HEK293T (cell line): ENCODE measurements at regions not wholly inside any gene's neighbourhood (a gene's known extent, or its start where the extent isn't known, plus 50 kb on each side); places are given as distances from the start of the nearest gene placed in this dataset.

ENCODE experiments used
- CTCF ChIA-PET: fragments of 350-600 bp; formaldehyde crosslinking; extraction: SDS; loops from one replicate; lab custom pipeline; 2021; ENCODE audit warnings: antibody characterized with exemption, inconsistent platforms; lab: Yijun Ruan, JAX
- POLR2A ChIA-PET: fragments of 350-600 bp; formaldehyde crosslinking; extraction: SDS; loops from one replicate; lab custom pipeline; 2020; ENCODE audit warnings: antibody characterized with exemption, inconsistent platforms; lab: Yijun Ruan, JAX
- DNase-seq: peaks from one replicate; pipeline ENCODE4 v3.0.0; 2012; ENCODE audit warnings: mixed read lengths; ENCODE audit errors: extremely low spot score
- ARNT ChIP-seq: fragments of 450-650 bp; IDR thresholded peaks from 2 replicates; pipeline ENCODE4 v1.6.1; 2017; ENCODE audit warnings: mild to moderate bottlenecking
- BHLHE40 ChIP-seq: fragments of 450-650 bp; IDR thresholded peaks from 2 replicates; pipeline ENCODE4 v1.6.1; 2016; ENCODE audit warnings: mild to moderate bottlenecking, moderate library complexity, borderline replicate concordance
- CTBP1 ChIP-seq: fragments of 450-650 bp; IDR thresholded peaks from 2 replicates; pipeline ENCODE4 v1.6.1; 2016; ENCODE audit warnings: borderline replicate concordance
- ELF4 ChIP-seq: fragments of 450-650 bp; IDR thresholded peaks from 2 replicates; pipeline ENCODE4 v1.6.1; 2017; ENCODE audit warnings: antibody characterized with exemption
- FOXA1 ChIP-seq: fragments of 450-650 bp; IDR thresholded peaks from 2 replicates; pipeline ENCODE4 v1.6.1; 2016; ENCODE audit warnings: mild to moderate bottlenecking
- FOXK2 ChIP-seq: fragments of 450-650 bp; IDR thresholded peaks from 2 replicates; pipeline ENCODE4 v1.6.1; 2016; ENCODE audit warnings: mild to moderate bottlenecking
- FOXM1 ChIP-seq: fragments of 450-650 bp; IDR thresholded peaks from 2 replicates; pipeline ENCODE4 v1.6.1; 2017; ENCODE audit warnings: mild to moderate bottlenecking, borderline replicate concordance
- HDGF ChIP-seq: fragments of 450-650 bp; IDR thresholded peaks from 2 replicates; pipeline ENCODE4 v1.6.1; 2017; ENCODE audit warnings: antibody characterized with exemption, borderline replicate concordance
- L3MBTL2 ChIP-seq: fragments of 450-650 bp; conservative IDR thresholded peaks from 2 replicates; pipeline ENCODE4 v1.6.1; 2016; ENCODE audit warnings: mild to moderate bottlenecking
- LEF1 ChIP-seq: fragments of 450-650 bp; IDR thresholded peaks from 2 replicates; pipeline ENCODE4 v1.6.1; 2017; ENCODE audit warnings: mild to moderate bottlenecking, borderline replicate concordance
- NFRKB ChIP-seq: fragments of 450-650 bp; IDR thresholded peaks from 2 replicates; pipeline ENCODE4 v1.6.1; 2016; ENCODE audit warnings: mild to moderate bottlenecking, moderate library complexity
- PKNOX1 ChIP-seq: fragments of 450-650 bp; IDR thresholded peaks from 2 replicates; pipeline ENCODE4 v1.6.1; 2016
- SP1 ChIP-seq: fragments of 450-650 bp; IDR thresholded peaks from 2 replicates; pipeline ENCODE4 v1.6.1; 2017
- SUZ12 ChIP-seq: fragments of 450-650 bp; IDR thresholded peaks from 2 replicates; pipeline ENCODE4 v1.6.1; 2016; ENCODE audit warnings: mild to moderate bottlenecking
- TARDBP ChIP-seq: fragments of 450-650 bp; IDR thresholded peaks from 2 replicates; pipeline ENCODE4 v1.6.1; 2016
- ZNF384 ChIP-seq: fragments of 450-650 bp; IDR thresholded peaks from 2 replicates; pipeline ENCODE4 v1.6.1; 2016

DNA sequence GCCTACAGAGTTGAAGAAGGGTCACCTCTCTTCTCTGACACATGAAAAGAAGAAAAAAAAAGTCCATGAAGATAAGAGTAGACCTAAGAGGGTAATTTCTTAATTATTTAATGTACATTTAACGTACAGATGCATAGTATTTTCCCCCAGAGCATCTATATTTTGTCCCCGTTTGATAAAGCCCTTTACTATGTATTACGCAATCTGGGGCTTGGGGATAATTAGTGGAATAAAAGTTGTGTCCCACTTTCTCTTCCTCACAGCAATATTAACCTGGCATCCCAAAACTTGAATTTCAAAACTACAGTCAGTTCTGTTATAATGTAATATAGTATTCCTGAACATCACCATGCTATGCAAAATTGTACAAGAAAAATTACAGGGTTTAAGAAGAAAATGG lies 254.1 kb downstream of the SUCLG1 start:
- DNase-seq: no peak
- CTCF ChIA-PET: no interaction called here
- TF ChIP-seq LEF1: no peak
- TF ChIP-seq ELF4: no peak
- TF ChIP-seq FOXM1: no peak
- POLR2A ChIA-PET: no interaction called here

- CTCF ChIA-PET: no interaction called here
- no peak for TF ChIP-seq LEF1
- TF ChIP-seq L3MBTL2: no peak
- TF ChIP-seq NFRKB: no peak
- TF ChIP-seq CTBP1: no peak
Observed at GRCh38 chr2:84202166-84202565, 256.9 kb downstream of the SUCLG1 start.

DNA sequence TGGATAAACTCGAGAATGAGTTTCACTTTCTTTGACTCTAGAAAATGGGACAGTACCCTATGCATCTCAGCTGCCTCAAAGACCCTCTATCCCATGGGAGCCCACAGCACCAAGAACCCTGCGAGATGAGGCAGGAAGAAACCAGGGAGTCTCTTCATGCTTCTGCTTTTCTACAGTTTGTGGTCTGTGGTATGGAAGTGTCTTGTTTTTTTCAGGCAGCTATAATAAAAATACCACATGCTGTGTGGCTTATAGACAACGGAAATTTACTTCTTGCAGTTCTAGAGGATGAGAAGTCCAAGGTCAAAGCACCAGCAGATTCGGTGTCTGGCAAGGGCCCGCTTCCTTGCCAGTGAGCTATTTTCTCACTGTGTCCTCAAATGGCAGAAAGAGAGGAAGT lies 257.9 kb downstream of the SUCLG1 start:
- DNase-seq: no peak
- TF ChIP-seq HDGF (no peak), TARDBP (no peak), ELF4 (no peak), ARNT (no peak), PKNOX1 (no peak), FOXK2 (no peak), FOXA1 (no peak)
- POLR2A ChIA-PET: no interaction called here
- CTCF ChIA-PET: no interaction called here

More at GRCh38 chr2:84202166-84202565, 256.9 kb downstream of the SUCLG1 start:
- POLR2A ChIA-PET: no interaction called here
- DNase-seq: no peak

DNA sequence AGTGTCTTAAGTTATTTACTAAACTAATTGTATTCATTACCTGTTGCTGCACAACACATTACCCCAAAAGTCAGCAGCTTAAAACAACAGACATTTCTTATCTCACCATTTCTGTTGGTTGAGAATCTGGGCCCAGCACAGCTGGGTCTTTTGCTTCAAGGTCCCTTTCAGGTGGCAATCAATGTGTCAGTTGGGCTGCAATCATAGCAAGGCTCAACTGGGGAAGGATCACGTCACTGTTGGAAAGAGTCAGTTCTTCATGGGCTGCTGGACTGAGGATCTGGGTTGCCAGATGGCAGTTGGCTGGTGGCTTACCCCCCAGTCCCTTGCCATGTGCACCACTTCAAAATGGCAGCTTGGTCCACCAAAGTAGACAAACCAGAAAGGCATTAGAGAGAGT lies 261.2 kb downstream of the SUCLG1 start:
- TF ChIP-seq CTBP1 (no peak), LEF1 (no peak), NFRKB (no peak), ELF4 (no peak), FOXK2 (no peak), FOXM1 (no peak)
- CTCF ChIA-PET: no interaction called here
- POLR2A ChIA-PET: no interaction called here
- no peak for DNase-seq

GRCh38 chr2:84194949-84195644 lies 264.0 kb downstream of the SUCLG1 start:
- ChIA-PET CTCF (no interaction called here), POLR2A (no interaction called here)
- TF ChIP-seq FOXM1 (no peak), L3MBTL2 (no peak), BHLHE40 (no peak), FOXA1 (no peak), LEF1 (no peak), SUZ12 (no peak), HDGF (no peak), SP1 (no peak)
- DNase-seq: no peak

GRCh38 chr2:84194181-84194580 lies 264.9 kb downstream of the SUCLG1 start:
- ChIA-PET POLR2A (no interaction called here), CTCF (no interaction called here)
- no peak for TF ChIP-seq LEF1
- TF ChIP-seq ZNF384: no peak
- TF ChIP-seq NFRKB: no peak
- TF ChIP-seq BHLHE40: no peak
- TF ChIP-seq SP1: no peak
- TF ChIP-seq PKNOX1: no peak
- no peak for TF ChIP-seq FOXM1
- TF ChIP-seq HDGF: no peak
- TF ChIP-seq FOXA1: no peak
- DNase-seq: no peak

GRCh38 chr2:84187258-84187657 lies 271.8 kb downstream of the SUCLG1 start:
- TF ChIP-seq ARNT (no peak), SP1 (no peak), FOXA1 (no peak), ELF4 (no peak), FOXM1 (no peak), LEF1 (no peak), FOXK2 (no peak), NFRKB (no peak), PKNOX1 (no peak), HDGF (no peak)
- CTCF ChIA-PET: no interaction called here
- POLR2A ChIA-PET: no interaction called here
- no peak for DNase-seq
